HCT116 (cell line): ENCODE measurements at regions not wholly inside any gene's neighbourhood (a gene's known extent, or its start where the extent isn't known, plus 50 kb on each side); places are given as distances from the start of the nearest gene placed in this dataset.

Source experiments
- EGR1 ChIP-seq: IDR thresholded peaks from 2 replicates; pipeline ENCODE4 v1.6.1; 2012; ENCODE audit warnings: low read depth
- FOSL1 ChIP-seq: IDR thresholded peaks from 2 replicates; pipeline ENCODE4 v1.6.1; 2012; ENCODE audit warnings: low read depth
- POLR2A ChIP-seq: IDR thresholded peaks from 2 replicates; pipeline ENCODE4 v1.7.0; 2011; ENCODE audit warnings: borderline replicate concordance; ENCODE audit not compliant: insufficient read depth, insufficient read length; ENCODE audit errors: extremely low read depth
- POLR2AphosphoS5 ChIP-seq: IDR thresholded peaks from 2 replicates; pipeline ENCODE4 v1.6.1; 2011; ENCODE audit warnings: mild to moderate bottlenecking, low read depth, low read length, moderate library complexity
- RAD21 ChIP-seq: IDR thresholded peaks from 2 replicates; pipeline ENCODE4 v1.6.1; 2012; ENCODE audit warnings: low read depth, mild to moderate bottlenecking
- SIN3A ChIP-seq: IDR thresholded peaks from 2 replicates; pipeline ENCODE4 v1.6.1; 2012; ENCODE audit warnings: low read depth
- SRF ChIP-seq: IDR thresholded peaks from 2 replicates; pipeline ENCODE4 v1.6.1; 2012; ENCODE audit warnings: low read depth
- ZNF274 ChIP-seq: fragments of 200-500 bp; sonication (Bioruptor generic); IDR thresholded peaks from 2 replicates; pipeline ENCODE4 v1.6.1; 2014; ENCODE audit warnings: mild to moderate bottlenecking, low read depth, low read length, inconsistent platforms
- TF ChIP-seq, protein P1 (sequence below): IDR thresholded peaks from 2 replicates; pipeline ENCODE4 v1.6.1; 2012; ENCODE audit warnings: low read depth
- TF ChIP-seq, protein P2 (sequence below): IDR thresholded peaks from 2 replicates; pipeline ENCODE4 v1.6.1; 2011; ENCODE audit warnings: mild to moderate bottlenecking, low read length, moderate library complexity; ENCODE audit not compliant: insufficient replicate concordance; ENCODE audit errors: extremely low read depth
- TF ChIP-seq, protein P3 (sequence below): IDR thresholded peaks from 2 replicates; pipeline ENCODE4 v1.6.1; 2012

DNA sequence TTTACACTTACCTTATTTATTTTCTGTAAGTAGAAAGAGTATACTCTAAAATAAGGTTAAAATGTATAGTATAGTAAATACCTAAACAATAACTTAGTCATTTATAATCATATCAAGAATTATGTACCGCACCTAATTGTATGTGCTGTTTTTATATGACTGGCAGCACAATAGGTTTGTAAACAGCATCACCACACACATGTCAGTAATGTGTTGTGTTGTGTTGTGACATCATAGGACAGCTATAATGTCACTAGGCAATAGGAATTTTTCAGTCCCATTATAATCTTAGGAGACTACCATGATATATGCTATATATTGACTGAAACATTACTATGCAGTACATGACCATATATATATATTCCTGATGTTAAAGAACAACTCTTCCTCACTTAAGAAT lies 99.9 kb upstream of the CNTN4 start (continued):
- TF ChIP-seq, protein P1, sequence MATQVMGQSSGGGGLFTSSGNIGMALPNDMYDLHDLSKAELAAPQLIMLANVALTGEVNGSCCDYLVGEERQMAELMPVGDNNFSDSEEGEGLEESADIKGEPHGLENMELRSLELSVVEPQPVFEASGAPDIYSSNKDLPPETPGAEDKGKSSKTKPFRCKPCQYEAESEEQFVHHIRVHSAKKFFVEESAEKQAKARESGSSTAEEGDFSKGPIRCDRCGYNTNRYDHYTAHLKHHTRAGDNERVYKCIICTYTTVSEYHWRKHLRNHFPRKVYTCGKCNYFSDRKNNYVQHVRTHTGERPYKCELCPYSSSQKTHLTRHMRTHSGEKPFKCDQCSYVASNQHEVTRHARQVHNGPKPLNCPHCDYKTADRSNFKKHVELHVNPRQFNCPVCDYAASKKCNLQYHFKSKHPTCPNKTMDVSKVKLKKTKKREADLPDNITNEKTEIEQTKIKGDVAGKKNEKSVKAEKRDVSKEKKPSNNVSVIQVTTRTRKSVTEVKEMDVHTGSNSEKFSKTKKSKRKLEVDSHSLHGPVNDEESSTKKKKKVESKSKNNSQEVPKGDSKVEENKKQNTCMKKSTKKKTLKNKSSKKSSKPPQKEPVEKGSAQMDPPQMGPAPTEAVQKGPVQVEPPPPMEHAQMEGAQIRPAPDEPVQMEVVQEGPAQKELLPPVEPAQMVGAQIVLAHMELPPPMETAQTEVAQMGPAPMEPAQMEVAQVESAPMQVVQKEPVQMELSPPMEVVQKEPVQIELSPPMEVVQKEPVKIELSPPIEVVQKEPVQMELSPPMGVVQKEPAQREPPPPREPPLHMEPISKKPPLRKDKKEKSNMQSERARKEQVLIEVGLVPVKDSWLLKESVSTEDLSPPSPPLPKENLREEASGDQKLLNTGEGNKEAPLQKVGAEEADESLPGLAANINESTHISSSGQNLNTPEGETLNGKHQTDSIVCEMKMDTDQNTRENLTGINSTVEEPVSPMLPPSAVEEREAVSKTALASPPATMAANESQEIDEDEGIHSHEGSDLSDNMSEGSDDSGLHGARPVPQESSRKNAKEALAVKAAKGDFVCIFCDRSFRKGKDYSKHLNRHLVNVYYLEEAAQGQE: no peak
- TF ChIP-seq SRF (no peak), ZNF274 (no peak), FOSL1 (no peak), SIN3A (no peak), RAD21 (no peak), EGR1 (no peak), POLR2AphosphoS5 (no peak), POLR2A (no peak)
- TF ChIP-seq, protein P2, sequence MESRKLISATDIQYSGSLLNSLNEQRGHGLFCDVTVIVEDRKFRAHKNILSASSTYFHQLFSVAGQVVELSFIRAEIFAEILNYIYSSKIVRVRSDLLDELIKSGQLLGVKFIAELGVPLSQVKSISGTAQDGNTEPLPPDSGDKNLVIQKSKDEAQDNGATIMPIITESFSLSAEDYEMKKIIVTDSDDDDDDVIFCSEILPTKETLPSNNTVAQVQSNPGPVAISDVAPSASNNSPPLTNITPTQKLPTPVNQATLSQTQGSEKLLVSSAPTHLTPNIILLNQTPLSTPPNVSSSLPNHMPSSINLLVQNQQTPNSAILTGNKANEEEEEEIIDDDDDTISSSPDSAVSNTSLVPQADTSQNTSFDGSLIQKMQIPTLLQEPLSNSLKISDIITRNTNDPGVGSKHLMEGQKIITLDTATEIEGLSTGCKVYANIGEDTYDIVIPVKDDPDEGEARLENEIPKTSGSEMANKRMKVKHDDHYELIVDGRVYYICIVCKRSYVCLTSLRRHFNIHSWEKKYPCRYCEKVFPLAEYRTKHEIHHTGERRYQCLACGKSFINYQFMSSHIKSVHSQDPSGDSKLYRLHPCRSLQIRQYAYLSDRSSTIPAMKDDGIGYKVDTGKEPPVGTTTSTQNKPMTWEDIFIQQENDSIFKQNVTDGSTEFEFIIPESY: no peak
- TF ChIP-seq, protein P3, sequence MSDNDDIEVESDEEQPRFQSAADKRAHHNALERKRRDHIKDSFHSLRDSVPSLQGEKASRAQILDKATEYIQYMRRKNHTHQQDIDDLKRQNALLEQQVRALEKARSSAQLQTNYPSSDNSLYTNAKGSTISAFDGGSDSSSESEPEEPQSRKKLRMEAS: no peak
